ENCODE measurements at regions not wholly inside any gene's neighbourhood (a gene's known extent, or its start where the extent isn't known, plus 50 kb on each side); places are given as distances from the start of the nearest gene placed in this dataset.

- peaks cover 0 to 4% (median 0%) of the 10 kb centered on the region in 4 donors for H3K27me3 ChIP-seq (ENCODE audit: control insufficient read depth in 4 of 4, insufficient read depth in 4 of 4, low read length in 3 of 4)
- TF ChIP-seq MAX (IDR thresholded peaks at IDR 0.05) (no peak), RAD21 (IDR thresholded peaks at IDR 0.05) (no peak), REST (IDR thresholded peaks at IDR 0.05) (no peak), NR2F2 (IDR thresholded peaks at IDR 0.05) (no peak), CTCF (IDR thresholded peaks at IDR 0.05; ENCODE audit: low read depth, low read length, missing input control) (no peak), RXRA (IDR thresholded peaks at IDR 0.05) (no peak), JUND (IDR thresholded peaks at IDR 0.05) (no peak), HNF4G (IDR thresholded peaks at IDR 0.05) (no peak), ZBTB33 (IDR thresholded peaks at IDR 0.05) (no peak), ATF3 (IDR thresholded peaks at IDR 0.05) (no peak), YY1 (IDR thresholded peaks at IDR 0.05) (no peak), EGR1 (IDR thresholded peaks at IDR 0.05; ENCODE audit: low read depth in 2 of 2) (no peak), TAF1 (conservative IDR thresholded peaks at IDR 0.05) (no peak), FOXA1 (IDR thresholded peaks at IDR 0.05) (no peak), GABPA (IDR thresholded peaks at IDR 0.05 in 1 of 2, conservative IDR thresholded peaks at IDR 0.05 in 1 of 2) (no peak), SP1 (IDR thresholded peaks at IDR 0.05) (no peak), FOXA2 (IDR thresholded peaks at IDR 0.05) (no peak), HNF4A (conservative IDR thresholded peaks at IDR 0.05) (no peak)
- no peak for DNase-seq (ENCODE audit: low spot score)
Observed at GRCh38 chr1:57483954-57484353, 60.1 kb upstream of the DAB1 start.

More at GRCh38 chr1:57483954-57484353, 60.1 kb upstream of the DAB1 start:
- H3K36me3 ChIP-seq (ENCODE audit: control insufficient read depth in 4 of 4, insufficient read depth in 3 of 4, low read depth in 1 of 4, low read length in 3 of 4) = no peaks in the 10 kb centered on the region
- no peak overlapping the region for H3K9ac ChIP-seq (ENCODE audit: low read depth in 1 of 2, low read length in 2 of 2)
- no peak overlapping the region for H3K27ac ChIP-seq (ENCODE audit: low read depth in 1 of 2, low read length in 2 of 2)
- H3K4me1 ChIP-seq (ENCODE audit: control insufficient read depth in 4 of 4, insufficient read depth in 4 of 4, low read length in 3 of 4) = no peaks in the 10 kb centered on the region
- no peaks in the 10 kb centered on the region for H3K9me3 ChIP-seq (ENCODE audit: control insufficient read depth in 4 of 4, low read length in 3 of 4)
- H3K4me3 ChIP-seq (ENCODE audit: low read depth in 1 of 3, low read length in 3 of 3) = no peak overlapping the region
- WGBS = 96% methylated on average over 1 of the region's 1 CpG

Measured in liver (tissue), 8 donors.